ENCODE measurements at regions not wholly inside any gene's neighbourhood (a gene's known extent, or its start where the extent isn't known, plus 50 kb on each side); places are given as distances from the start of the nearest gene placed in this dataset.
A peak's percentile ranks its signal among the peaks of the same experiment; 100 is the strongest.
"Not testable (repeated sequence)": the region's sequence is repeated elsewhere in the genome, so short reads cannot be mapped to it uniquely, and the experiment has no call there.

DNA sequence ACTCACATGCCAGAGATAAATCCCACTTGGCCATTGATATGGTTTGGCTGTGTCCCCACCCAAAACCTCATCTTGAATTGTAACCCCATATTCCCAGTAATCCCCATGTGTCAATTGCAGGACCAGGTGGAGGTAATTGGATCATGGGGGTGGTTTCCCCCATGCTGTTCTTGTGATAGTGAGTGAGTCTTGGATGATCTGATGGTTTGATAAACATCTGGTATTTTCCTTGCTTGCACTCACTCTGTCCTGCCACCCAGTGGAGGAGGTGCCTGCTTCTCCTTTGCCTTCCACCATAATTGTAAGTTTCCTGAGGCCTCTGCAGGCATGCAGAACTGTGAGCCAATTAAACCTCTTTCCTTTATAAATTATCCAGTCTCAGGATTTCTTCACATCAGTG, 50.4 kb upstream of the B3GAT2 start:
- not testable (repeated sequence) for H3K4me1 ChIP-seq (ENCODE audit: control insufficient read depth, insufficient read depth, low read length); H3K9me3 ChIP-seq (ENCODE audit: control insufficient read depth, insufficient read depth, low read length); H3K4me3 ChIP-seq (ENCODE audit: low read length); DNase-seq (ENCODE audit: low read depth, low spot score); H3K27me3 ChIP-seq (ENCODE audit: control insufficient read depth, insufficient read depth, low read length); H3K36me3 ChIP-seq (ENCODE audit: control insufficient read depth, insufficient read depth, low read length); H3K27ac ChIP-seq (ENCODE audit: low read length)

DNA sequence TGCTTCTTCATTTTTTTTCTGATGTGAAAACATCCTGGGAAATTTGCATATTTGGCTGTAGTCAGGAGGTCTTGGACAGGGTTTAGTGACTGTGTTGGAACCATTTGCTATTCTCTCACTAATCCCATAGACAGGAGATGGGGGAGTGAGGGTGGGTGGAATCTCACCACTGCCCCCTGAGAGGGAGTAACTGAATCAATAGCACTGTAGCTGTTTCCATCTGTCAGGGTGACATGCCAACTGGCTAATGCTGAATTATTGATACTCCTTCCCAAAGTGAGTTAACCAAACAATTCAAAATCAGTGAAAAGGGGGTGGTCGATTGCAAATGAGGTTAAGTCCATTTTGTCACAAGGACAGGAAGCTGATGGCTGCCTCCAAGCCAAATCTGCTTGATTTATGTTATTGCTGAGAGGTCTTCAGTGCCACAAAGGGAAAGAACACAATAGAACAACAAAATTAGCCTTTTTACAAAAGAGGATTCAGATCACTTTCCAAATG, 55.1 kb upstream of the B3GAT2 start:
- H3K27me3 ChIP-seq (ENCODE audit: control insufficient read depth, insufficient read depth, low read length): no peaks in the 10 kb centered on the region
- no CpG with 5 or more reads among the region's 1 CpG for WGBS (ENCODE audit: insufficient coverage, insufficient read length)
- DNase-seq (ENCODE audit: low read depth, low spot score): no peak
- H3K9me3 ChIP-seq (ENCODE audit: control insufficient read depth, insufficient read depth, low read length): no peaks in the 10 kb centered on the region
- no peaks in the 10 kb centered on the region for H3K36me3 ChIP-seq (ENCODE audit: control insufficient read depth, insufficient read depth, low read length)
- no peaks in the 10 kb centered on the region for H3K4me1 ChIP-seq (ENCODE audit: control insufficient read depth, insufficient read depth, low read length)
- no peak overlapping the region for H3K27ac ChIP-seq (ENCODE audit: low read length)
- no peak overlapping the region for H3K4me3 ChIP-seq (ENCODE audit: low read length)

DNA sequence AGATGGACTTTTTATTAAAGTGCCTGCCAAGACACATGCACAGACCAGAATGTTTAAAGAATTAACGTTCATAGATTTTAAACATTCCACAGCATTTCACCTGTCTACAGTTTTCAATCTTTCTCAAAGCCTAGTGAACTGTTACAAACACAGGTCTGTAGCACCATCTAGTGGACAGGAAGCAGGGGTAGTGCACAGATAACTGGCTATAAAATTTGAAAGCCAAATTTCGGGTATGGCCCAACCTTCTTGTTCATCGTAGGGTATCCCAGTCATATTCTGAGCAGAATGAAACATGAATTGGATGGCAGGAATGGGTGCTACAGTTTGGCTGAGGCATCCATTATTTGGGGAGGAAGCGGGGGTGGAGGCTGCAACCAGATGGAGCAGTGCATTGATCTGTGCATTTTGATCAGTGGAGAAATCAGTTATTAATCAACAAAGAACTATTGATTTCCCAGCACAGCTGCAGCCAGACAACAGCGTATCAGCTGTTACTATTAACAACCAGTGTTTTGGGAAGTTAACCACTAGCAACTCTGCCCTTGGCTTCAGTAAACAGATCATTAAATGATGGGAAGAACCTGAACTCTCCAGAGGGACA, 56.1 kb upstream of the B3GAT2 start:
- Histone ChIP-seq H3K27ac (ENCODE audit: low read length) (no peak overlapping the region), H3K4me1 (ENCODE audit: control insufficient read depth, insufficient read depth, low read length) (no peaks in the 10 kb centered on the region), H3K4me3 (ENCODE audit: low read length) (no peak overlapping the region), H3K27me3 (ENCODE audit: control insufficient read depth, insufficient read depth, low read length) (no peaks in the 10 kb centered on the region), H3K36me3 (ENCODE audit: control insufficient read depth, insufficient read depth, low read length) (no peaks in the 10 kb centered on the region), H3K9me3 (ENCODE audit: control insufficient read depth, insufficient read depth, low read length) (no peaks in the 10 kb centered on the region)
- peak; percentile 25 for DNase-seq (ENCODE audit: low read depth, low spot score)
- no CpG with 5 or more reads among the region's 5 CpGs for WGBS (ENCODE audit: insufficient coverage, insufficient read length)

DNA sequence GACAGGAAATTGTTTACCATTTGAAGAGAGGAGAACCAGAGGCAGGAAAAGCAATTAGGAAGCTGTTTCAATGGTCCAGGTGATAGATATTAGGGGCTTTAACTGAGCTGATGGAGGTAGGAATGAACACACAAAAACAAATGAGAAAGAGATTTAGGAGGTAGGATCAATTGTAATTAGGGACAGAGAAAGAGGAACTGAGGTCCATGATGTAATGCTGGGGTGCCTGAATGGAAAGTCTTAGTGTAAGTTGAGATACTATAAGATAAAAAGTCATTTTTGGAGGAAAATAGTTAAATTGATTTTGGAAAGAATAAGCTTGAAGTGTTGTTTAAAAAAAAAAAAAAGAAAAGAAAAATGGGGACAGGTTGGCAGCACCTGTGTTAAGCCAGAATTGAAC, 58.5 kb upstream of the B3GAT2 start:
- no peaks in the 10 kb centered on the region for H3K27me3 ChIP-seq (ENCODE audit: control insufficient read depth, insufficient read depth, low read length)
- H3K36me3 ChIP-seq (ENCODE audit: control insufficient read depth, insufficient read depth, low read length): no peaks in the 10 kb centered on the region
- H3K9me3 ChIP-seq (ENCODE audit: control insufficient read depth, insufficient read depth, low read length): no peaks in the 10 kb centered on the region
- H3K4me3 ChIP-seq (ENCODE audit: low read length): no peak overlapping the region
- DNase-seq (ENCODE audit: low read depth, low spot score): no peak
- no peak overlapping the region for H3K27ac ChIP-seq (ENCODE audit: low read length)
- no peaks in the 10 kb centered on the region for H3K4me1 ChIP-seq (ENCODE audit: control insufficient read depth, insufficient read depth, low read length)

DNA sequence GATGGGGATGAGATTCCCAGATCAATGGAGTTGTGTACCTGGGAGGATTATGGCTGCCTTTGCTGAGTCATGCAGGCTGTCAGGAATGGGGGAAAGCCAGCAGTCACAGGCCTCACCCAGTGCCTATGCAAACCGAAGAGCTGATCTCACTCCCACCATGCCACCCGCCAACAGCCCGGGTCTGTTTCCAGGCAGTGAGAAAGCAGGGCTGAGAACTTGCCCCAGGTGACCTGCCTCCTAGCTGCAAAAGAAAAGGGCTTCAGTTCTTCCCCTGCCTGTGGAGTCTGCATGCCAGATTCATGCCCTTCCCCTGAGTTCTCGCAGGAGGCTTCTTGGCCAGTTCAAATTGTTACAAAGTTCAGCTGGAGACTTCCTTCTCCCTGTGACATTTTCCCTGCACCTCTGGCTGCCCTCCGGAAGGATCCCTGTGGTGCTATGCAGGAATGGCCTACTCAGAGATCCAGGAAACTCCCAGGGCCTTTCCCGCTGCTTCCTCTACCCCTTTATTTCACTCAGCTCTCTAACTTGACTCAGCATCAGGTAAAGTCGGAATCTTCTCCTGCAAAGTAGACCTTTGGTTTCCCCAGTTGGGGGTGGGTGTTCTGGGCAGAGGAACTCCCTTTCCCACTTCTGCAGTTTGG, 71.5 kb upstream of the B3GAT2 start:
- DNase-seq (ENCODE audit: low read depth, low spot score): no peak
- WGBS (ENCODE audit: insufficient coverage, insufficient read length): no CpG with 5 or more reads among the region's 7 CpGs
- Histone ChIP-seq H3K27me3 (ENCODE audit: control insufficient read depth, insufficient read depth, low read length) (no peaks in the 10 kb centered on the region), H3K4me3 (ENCODE audit: low read length) (no peak overlapping the region), H3K36me3 (ENCODE audit: control insufficient read depth, insufficient read depth, low read length) (no peaks in the 10 kb centered on the region), H3K4me1 (ENCODE audit: control insufficient read depth, insufficient read depth, low read length) (no peaks in the 10 kb centered on the region), H3K9me3 (ENCODE audit: control insufficient read depth, insufficient read depth, low read length) (no peaks in the 10 kb centered on the region), H3K27ac (ENCODE audit: low read length) (no peak overlapping the region)

DNA sequence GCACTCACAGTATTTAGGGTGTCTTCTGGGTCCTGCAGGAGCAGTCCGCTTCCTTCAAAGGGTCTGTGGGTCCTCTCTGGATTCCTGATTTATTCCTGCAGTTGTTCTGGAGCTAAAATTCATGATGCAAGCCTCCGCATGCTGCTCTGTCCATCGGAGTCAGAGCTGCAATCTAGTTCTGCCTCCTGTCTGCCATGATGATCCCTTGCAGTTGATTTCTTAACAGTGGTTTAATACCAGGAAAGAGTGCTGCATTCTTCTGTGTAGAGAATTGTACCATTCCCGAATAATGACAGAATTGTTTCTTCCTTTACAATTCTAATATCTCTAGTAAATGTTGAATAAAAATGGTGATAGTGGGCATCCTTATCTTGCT, 72.0 kb upstream of the B3GAT2 start:
- Histone ChIP-seq H3K27ac (ENCODE audit: low read length) (no peak overlapping the region), H3K36me3 (ENCODE audit: control insufficient read depth, insufficient read depth, low read length) (no peaks in the 10 kb centered on the region), H3K27me3 (ENCODE audit: control insufficient read depth, insufficient read depth, low read length) (no peaks in the 10 kb centered on the region), H3K9me3 (ENCODE audit: control insufficient read depth, insufficient read depth, low read length) (no peaks in the 10 kb centered on the region), H3K4me1 (ENCODE audit: control insufficient read depth, insufficient read depth, low read length) (no peaks in the 10 kb centered on the region), H3K4me3 (ENCODE audit: low read length) (no peak overlapping the region)
- DNase-seq (ENCODE audit: low read depth, low spot score): no peak
- WGBS (ENCODE audit: insufficient coverage, insufficient read length): no CpG with 5 or more reads among the region's 4 CpGs

DNA sequence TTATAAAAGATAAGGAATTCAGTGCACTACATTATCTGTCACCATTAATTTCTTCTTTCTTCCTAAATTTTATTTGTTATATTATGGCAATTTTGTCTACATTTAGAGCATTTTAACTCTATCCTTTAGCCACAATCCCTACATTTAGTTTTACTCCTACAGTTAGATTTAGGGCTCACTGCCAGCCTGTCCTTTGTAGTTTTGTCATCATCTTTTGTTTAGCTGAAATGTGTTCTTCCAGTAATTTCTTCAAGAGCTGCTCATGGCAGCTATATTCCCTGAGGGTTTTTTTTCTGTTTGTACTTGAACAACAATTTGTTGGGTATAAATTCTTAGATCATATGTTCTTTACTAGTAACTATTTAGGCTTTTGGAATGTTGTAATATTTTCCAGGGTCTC, 72.7 kb upstream of the B3GAT2 start:
- H3K27me3 ChIP-seq (ENCODE audit: control insufficient read depth, insufficient read depth, low read length): no peaks in the 10 kb centered on the region
- H3K4me3 ChIP-seq (ENCODE audit: low read length): no peak overlapping the region
- H3K4me1 ChIP-seq (ENCODE audit: control insufficient read depth, insufficient read depth, low read length): no peaks in the 10 kb centered on the region
- H3K36me3 ChIP-seq (ENCODE audit: control insufficient read depth, insufficient read depth, low read length): no peaks in the 10 kb centered on the region
- DNase-seq (ENCODE audit: low read depth, low spot score): no peak
- H3K27ac ChIP-seq (ENCODE audit: low read length): no peak overlapping the region
- H3K9me3 ChIP-seq (ENCODE audit: control insufficient read depth, insufficient read depth, low read length): no peaks in the 10 kb centered on the region

DNA sequence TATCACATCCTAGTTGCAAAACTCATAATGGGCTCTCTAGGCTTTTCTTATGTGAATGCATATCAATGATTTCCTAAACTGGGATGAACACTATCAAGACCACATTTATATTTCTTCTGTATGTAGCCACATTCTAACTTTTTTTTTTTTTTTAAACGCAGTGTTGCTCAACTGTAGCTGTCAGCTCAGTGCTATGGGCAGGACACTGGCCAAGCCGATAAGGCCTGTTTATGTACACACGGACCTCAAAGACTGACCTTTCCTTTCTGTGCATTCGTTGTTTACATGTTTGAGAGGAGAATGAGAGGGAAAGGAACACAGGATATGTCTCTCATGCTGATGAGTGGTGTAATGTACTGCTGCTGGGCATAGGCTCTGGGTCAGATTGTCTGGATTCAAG, 75.1 kb upstream of the B3GAT2 start:
- WGBS (ENCODE audit: insufficient coverage, insufficient read length): no CpG with 5 or more reads among the region's 4 CpGs
- no peaks in the 10 kb centered on the region for H3K27me3 ChIP-seq (ENCODE audit: control insufficient read depth, insufficient read depth, low read length)

DNA sequence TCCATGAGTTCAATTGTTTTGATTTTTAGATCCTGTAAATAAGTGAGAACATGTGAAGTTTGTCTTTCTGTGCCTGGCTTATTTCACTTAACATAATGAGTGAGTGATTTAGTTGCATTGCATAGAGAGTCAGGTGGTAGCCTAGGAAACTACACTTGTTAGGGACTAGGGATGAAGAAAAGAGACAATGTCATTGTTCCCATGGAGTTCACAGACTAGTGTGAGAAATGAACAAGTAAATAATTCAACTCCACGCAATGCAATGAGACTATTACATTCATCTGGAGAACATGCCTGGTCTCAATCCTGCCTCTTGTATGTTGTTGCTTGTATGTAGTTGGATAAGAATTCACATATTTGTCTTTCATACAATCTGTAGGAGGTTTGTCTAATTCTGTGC, 76.3 kb upstream of the B3GAT2 start:
- no peaks in the 10 kb centered on the region for H3K4me1 ChIP-seq (ENCODE audit: control insufficient read depth, insufficient read depth, low read length)
- H3K9me3 ChIP-seq (ENCODE audit: control insufficient read depth, insufficient read depth, low read length): no peaks in the 10 kb centered on the region
- no peaks in the 10 kb centered on the region for H3K36me3 ChIP-seq (ENCODE audit: control insufficient read depth, insufficient read depth, low read length)
- no peaks in the 10 kb centered on the region for H3K27me3 ChIP-seq (ENCODE audit: control insufficient read depth, insufficient read depth, low read length)
- no peak for DNase-seq (ENCODE audit: low read depth, low spot score)
- H3K4me3 ChIP-seq (ENCODE audit: low read length): no peak overlapping the region
- H3K27ac ChIP-seq (ENCODE audit: low read length): no peak overlapping the region
- WGBS (ENCODE audit: insufficient coverage, insufficient read length): no CpG with 5 or more reads among the region's 1 CpG

More for the DNA sequence above, 75.1 kb upstream of the B3GAT2 start:
- DNase-seq (ENCODE audit: low read depth, low spot score): no peak
- H3K4me3 ChIP-seq (ENCODE audit: low read length): no peak overlapping the region
- H3K4me1 ChIP-seq (ENCODE audit: control insufficient read depth, insufficient read depth, low read length): no peaks in the 10 kb centered on the region
- H3K36me3 ChIP-seq (ENCODE audit: control insufficient read depth, insufficient read depth, low read length): no peaks in the 10 kb centered on the region
- no peak overlapping the region for H3K27ac ChIP-seq (ENCODE audit: low read length)
- H3K9me3 ChIP-seq (ENCODE audit: control insufficient read depth, insufficient read depth, low read length): no peaks in the 10 kb centered on the region

DNA sequence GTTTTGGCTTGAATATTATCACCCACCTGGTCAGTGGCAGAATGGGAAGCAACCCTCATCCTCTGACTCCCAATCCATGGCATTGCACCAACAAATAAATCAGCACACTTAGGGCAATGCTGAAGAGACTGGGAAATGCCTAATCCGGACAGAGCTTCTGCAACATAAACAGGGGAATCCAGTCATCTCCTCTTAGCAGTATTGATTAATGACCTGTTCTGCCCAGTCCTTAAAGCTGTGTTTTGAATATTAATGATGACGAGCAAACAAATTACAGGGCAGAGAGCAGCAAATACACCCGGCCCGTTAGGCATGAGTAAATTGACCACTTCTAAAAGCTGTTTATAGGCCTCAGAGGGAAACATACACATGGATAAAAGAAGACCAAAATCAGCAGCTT, 77.0 kb upstream of the B3GAT2 start:
- no peak overlapping the region for H3K27ac ChIP-seq (ENCODE audit: low read length)
- no peaks in the 10 kb centered on the region for H3K4me1 ChIP-seq (ENCODE audit: control insufficient read depth, insufficient read depth, low read length)
- H3K9me3 ChIP-seq (ENCODE audit: control insufficient read depth, insufficient read depth, low read length): no peaks in the 10 kb centered on the region
- H3K36me3 ChIP-seq (ENCODE audit: control insufficient read depth, insufficient read depth, low read length): no peaks in the 10 kb centered on the region
- DNase-seq (ENCODE audit: low read depth, low spot score): no peak
- WGBS (ENCODE audit: insufficient coverage, insufficient read length): no CpG with 5 or more reads among the region's 4 CpGs
- H3K27me3 ChIP-seq (ENCODE audit: control insufficient read depth, insufficient read depth, low read length): no peaks in the 10 kb centered on the region
- no peak overlapping the region for H3K4me3 ChIP-seq (ENCODE audit: low read length)

DNA sequence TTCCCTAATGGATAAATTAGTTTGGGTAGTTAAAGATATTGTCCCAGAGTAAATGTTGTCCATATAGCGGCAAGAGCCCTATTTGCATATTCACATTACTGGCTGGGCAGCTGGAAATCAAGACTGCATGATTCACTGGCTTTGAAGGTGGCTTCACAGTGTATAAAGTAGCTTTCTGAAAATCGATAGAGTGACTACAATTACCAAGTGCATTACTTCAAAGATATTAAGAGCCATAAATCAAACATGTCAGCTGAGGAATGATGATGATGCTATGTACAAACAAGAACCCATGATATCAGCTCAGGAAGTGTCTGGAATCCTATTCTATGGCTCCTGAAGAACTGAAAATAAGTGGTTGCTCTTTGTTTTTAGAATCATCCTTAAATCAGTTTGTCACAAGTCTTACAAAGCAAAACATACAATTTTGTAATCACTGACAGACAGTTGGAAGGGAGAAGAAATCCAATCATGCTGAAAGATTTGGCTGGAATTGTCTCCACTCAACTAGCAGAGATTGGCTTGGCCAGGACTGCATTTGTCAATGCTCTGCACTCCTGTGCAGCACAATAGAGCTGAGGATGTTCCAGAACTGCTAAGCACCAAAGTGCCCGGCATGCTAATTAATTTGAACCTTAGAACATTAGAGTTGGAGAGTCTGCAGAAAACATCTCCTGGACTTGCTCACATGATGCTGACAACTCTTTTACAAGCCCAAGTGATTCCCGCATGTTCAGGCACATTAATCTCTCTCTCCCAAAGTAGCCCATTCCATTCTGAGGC, 77.9 kb upstream of the B3GAT2 start:
- Histone ChIP-seq H3K9me3 (ENCODE audit: control insufficient read depth, insufficient read depth, low read length) (no peaks in the 10 kb centered on the region), H3K36me3 (ENCODE audit: control insufficient read depth, insufficient read depth, low read length) (no peaks in the 10 kb centered on the region), H3K4me3 (ENCODE audit: low read length) (no peak overlapping the region), H3K4me1 (ENCODE audit: control insufficient read depth, insufficient read depth, low read length) (no peaks in the 10 kb centered on the region), H3K27me3 (ENCODE audit: control insufficient read depth, insufficient read depth, low read length) (no peaks in the 10 kb centered on the region), H3K27ac (ENCODE audit: low read length) (no peak overlapping the region)
- no CpG with 5 or more reads among the region's 4 CpGs for WGBS (ENCODE audit: insufficient coverage, insufficient read length)
- no peak for DNase-seq (ENCODE audit: low read depth, low spot score)

Measured in iPS DF 6.9 (cell line).